HFF-Myc (cell line): ENCODE measurements at regions not wholly inside any gene's neighbourhood (a gene's known extent, or its start where the extent isn't known, plus 50 kb on each side); places are given as distances from the start of the nearest gene placed in this dataset.

Source experiments
- DNase-seq: peaks from one replicate; pipeline ENCODE4 v3.0.0-alpha.2; 2011; ENCODE audit warnings: low read depth; ENCODE audit errors: extremely low read depth
- H3K4me3 ChIP-seq: replicated peaks from 2 replicates; pipeline ENCODE4 v1.5.1; 2011; ENCODE audit warnings: low read depth, mild to moderate bottlenecking, control low read depth, low read length
- TF ChIP-seq, protein P1 (sequence below): IDR thresholded peaks from 2 replicates; pipeline ENCODE4 v1.5.1; 2012; ENCODE audit warnings: mild to moderate bottlenecking, low read depth, low read length, control low read depth; ENCODE audit errors: missing control alignments

DNA sequence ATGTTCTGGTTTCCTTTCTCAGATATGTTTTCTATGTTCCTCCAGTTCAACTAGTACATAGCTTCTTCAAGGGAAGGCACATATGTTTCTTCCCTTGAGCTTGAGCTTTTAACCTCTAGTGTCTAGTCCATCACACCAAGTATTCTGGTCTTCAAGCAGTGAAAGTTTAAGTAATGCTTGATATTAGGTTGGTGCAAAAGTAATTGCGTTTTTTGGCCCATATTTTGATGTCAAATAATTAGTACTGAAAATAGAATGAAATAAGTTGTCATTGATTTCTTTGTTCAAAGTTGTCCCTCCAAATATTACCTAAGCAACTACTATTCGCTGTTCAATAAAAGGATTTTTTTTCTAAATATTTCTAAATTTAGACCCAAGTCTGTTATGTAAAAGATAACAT lies 146.7 kb upstream of the TSC22D2 start:
- no peak for DNase-seq
- TF ChIP-seq, protein P1, sequence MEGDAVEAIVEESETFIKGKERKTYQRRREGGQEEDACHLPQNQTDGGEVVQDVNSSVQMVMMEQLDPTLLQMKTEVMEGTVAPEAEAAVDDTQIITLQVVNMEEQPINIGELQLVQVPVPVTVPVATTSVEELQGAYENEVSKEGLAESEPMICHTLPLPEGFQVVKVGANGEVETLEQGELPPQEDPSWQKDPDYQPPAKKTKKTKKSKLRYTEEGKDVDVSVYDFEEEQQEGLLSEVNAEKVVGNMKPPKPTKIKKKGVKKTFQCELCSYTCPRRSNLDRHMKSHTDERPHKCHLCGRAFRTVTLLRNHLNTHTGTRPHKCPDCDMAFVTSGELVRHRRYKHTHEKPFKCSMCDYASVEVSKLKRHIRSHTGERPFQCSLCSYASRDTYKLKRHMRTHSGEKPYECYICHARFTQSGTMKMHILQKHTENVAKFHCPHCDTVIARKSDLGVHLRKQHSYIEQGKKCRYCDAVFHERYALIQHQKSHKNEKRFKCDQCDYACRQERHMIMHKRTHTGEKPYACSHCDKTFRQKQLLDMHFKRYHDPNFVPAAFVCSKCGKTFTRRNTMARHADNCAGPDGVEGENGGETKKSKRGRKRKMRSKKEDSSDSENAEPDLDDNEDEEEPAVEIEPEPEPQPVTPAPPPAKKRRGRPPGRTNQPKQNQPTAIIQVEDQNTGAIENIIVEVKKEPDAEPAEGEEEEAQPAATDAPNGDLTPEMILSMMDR = no peak
- H3K4me3 ChIP-seq = no peak overlapping the region

DNA sequence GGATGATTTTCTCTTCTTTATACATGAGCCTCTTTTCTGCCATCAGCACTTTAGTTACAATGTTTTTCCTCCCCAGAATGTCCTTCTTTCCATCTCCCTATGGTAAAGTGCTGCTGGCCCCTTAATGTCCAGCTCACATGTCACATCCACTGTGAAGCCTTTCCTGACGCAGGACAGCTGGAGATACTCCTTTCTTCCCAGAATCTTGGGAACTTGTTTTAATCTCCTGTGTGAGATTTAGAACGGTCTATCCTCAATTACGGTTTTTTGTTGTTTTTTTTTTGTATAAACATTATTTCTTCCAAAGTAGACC lies 147.7 kb upstream of the TSC22D2 start:
- TF ChIP-seq, protein P1 = no peak
- DNase-seq = no peak
- no peak overlapping the region for H3K4me3 ChIP-seq

DNA sequence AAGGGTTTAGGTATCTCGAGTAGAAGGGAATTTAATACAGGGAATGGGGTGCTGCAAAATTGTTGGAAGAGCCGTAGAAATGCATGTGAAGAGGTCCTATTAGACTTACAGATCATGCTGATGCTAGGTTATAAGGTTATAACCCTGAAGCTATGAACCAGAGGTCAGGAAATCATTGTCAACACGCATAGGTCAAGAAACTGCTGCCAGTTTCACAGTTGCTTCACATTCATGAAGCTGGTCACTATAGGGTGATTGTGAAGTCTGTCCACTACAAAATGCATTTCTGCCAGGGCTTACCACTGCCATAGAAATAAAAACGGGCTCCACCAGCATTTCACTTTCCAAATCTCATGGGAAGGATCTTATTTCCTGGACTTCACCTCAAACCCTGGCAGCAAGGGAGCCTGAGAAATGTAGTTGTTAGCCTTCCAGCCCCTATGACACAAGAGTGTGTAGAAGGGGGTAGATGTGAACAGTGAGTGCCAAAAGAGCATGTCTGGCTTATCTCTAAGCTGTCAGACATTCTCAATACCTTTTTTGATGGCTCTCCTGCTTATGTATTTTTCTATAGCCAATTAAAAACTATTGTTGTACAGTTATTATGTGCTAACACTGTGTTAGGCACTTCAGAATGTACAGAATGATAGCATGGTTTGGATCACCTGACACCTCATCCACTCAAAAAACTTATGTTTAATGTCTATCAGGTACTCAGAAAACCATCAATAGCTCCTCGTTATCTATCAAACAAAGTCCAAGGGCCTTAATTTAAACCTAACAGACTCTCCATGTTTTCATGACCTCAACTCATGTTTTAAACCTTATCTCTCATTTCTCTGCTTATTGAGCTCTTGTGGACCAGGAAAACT lies 148.3 kb upstream of the TSC22D2 start:
- no peak overlapping the region for H3K4me3 ChIP-seq
- TF ChIP-seq, protein P1 = no peak
- DNase-seq = no peak

DNA sequence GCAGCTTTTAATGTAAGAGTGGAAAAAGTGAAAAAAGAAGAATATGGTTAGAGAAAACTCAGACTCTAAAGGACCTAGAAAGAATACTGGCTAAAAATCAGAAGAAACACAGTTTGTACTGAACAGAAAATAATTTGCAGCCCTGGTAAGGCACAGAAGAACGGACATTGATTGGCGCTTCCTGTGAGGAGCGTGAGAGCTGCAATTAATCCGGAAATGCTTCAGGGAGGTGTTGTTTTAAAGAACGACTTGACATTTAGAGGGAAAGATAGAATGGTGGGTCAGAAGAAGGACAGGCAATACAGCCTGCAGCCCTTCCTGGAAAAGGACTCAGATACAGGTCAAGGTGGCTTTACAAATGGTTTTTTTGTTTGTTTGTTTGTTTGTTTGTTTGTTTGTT lies 151.3 kb upstream of the TSC22D2 start:
- no peak for DNase-seq
- no peak overlapping the region for H3K4me3 ChIP-seq
- TF ChIP-seq, protein P1 = no peak

DNA sequence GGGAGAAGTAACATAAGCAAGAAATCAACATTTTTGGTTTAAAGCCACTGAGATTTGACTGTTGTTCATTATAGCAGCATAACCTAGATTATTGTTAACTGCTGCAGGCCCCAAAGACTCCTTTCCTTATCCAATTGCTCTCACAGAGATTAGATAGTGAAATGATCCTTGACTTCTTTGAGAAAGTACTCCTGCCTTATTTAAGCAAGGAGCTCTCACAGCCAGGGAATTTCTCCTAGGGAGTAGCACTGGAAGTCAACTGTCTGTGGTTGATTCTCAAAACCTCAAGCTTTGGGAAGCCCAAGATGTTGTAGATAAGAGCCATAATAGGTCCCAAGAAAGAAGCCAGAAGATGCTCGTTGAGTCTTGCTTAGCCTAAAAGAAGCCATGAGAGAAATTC lies 151.8 kb upstream of the TSC22D2 start:
- no peak for DNase-seq
- H3K4me3 ChIP-seq = no peak overlapping the region
- TF ChIP-seq, protein P1 = no peak

DNA sequence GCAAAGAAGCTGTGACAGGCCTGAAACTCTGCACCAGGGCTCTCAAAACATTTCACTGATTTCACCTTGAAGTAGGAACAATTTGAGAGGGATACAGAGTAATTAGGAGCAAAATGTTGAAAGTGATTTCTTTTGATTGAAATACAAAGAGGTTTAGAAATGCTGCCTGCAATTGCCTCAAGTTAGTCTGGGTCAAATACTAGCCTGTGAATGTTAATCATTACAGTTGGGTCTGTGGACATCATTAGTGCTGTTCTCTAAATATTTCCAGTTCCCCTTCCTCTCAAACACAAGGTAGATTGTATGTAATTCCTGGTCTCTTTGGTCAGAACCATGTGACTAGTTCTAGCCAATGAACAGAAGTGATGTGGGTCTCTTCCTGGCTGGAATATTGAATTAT lies 152.3 kb upstream of the TSC22D2 start:
- no peak for DNase-seq
- H3K4me3 ChIP-seq = no peak overlapping the region
- TF ChIP-seq, protein P1 = no peak

DNA sequence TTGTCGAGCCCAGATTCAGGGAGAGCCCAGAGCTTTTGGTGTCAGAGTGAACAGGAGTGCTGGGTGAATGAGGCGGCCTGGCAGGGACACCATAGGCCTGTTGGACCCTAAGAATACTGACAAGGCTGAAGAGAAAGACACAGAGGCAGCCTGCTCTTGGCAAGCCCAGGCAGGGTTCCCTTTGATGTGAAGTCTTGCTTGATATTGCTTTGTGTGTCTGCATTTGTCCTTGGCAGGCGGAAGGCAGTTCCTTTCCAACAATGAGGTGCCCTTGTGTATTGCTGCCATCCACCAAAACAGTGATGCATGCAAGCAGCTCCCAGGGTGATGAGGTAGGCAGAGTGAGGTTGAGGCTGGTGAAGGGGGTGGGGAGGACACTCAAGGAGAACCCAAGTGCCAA lies 152.7 kb upstream of the TSC22D2 start:
- no peak overlapping the region for H3K4me3 ChIP-seq
- TF ChIP-seq, protein P1 = no peak
- DNase-seq = no peak
